ENCODE measurements at regions not wholly inside any gene's neighbourhood (a gene's known extent, or its start where the extent isn't known, plus 50 kb on each side); places are given as distances from the start of the nearest gene placed in this dataset.
"Not testable (repeated sequence)": the region's sequence is repeated elsewhere in the genome, so short reads cannot be mapped to it uniquely, and the experiment has no call there.

- Histone ChIP-seq H3K9me3 (replicated peaks) (no peaks in the 10 kb centered on the region), H3K27me3 (replicated peaks) (no peaks in the 10 kb centered on the region), H3K4me1 (replicated peaks) (no peaks in the 10 kb centered on the region), H3K27ac (no peak overlapping the region), H3K36me3 (no peaks in the 10 kb centered on the region), H3K4me3 (no peak overlapping the region)
- DNase-seq (ENCODE audit: low read depth in 1 of 2, low spot score in 2 of 2) = no peak
These were observed 1099.3 kb upstream of the CELF4 start for GRCh38 chr18:38664929-38665328.

GRCh38 chr18:38663682-38664081, 1098.1 kb upstream of the CELF4 start:
- no peak for DNase-seq (ENCODE audit: low read depth in 1 of 2, low spot score in 2 of 2)
- H3K27ac ChIP-seq = no peak overlapping the region
- no peaks in the 10 kb centered on the region for H3K9me3 ChIP-seq (replicated peaks)
- H3K4me1 ChIP-seq (replicated peaks) = no peaks in the 10 kb centered on the region
- no peaks in the 10 kb centered on the region for H3K36me3 ChIP-seq
- no peak overlapping the region for H3K4me3 ChIP-seq
- H3K27me3 ChIP-seq (replicated peaks) = no peaks in the 10 kb centered on the region

GRCh38 chr18:38663270-38663669, 1097.7 kb upstream of the CELF4 start:
- Histone ChIP-seq H3K36me3 (no peaks in the 10 kb centered on the region), H3K9me3 (replicated peaks) (no peaks in the 10 kb centered on the region), H3K27ac (no peak overlapping the region), H3K4me1 (replicated peaks) (no peaks in the 10 kb centered on the region), H3K4me3 (no peak overlapping the region), H3K27me3 (replicated peaks) (no peaks in the 10 kb centered on the region)
- DNase-seq (ENCODE audit: low read depth in 1 of 2, low spot score in 2 of 2) = no peak

- H3K27ac ChIP-seq = no peak overlapping the region
- H3K27me3 ChIP-seq (replicated peaks) = no peaks in the 10 kb centered on the region
- no peak for DNase-seq (ENCODE audit: low read depth in 1 of 2, low spot score in 2 of 2)
- peaks cover 10% of the 10 kb centered on the region; the same call in 1 of the 2 replicates for H3K9me3 ChIP-seq (replicated peaks)
- H3K4me1 ChIP-seq (replicated peaks) = no peaks in the 10 kb centered on the region
- H3K36me3 ChIP-seq = no peaks in the 10 kb centered on the region
- no peak overlapping the region for H3K4me3 ChIP-seq
These were observed 1089.3 kb upstream of the CELF4 start for GRCh38 chr18:38654946-38655345.

GRCh38 chr18:38651736-38652135, 1086.1 kb upstream of the CELF4 start:
- no peak overlapping the region for H3K4me3 ChIP-seq
- H3K4me1 ChIP-seq (replicated peaks) = no peaks in the 10 kb centered on the region
- H3K9me3 ChIP-seq (replicated peaks) = peaks cover 10% of the 10 kb centered on the region; the same call in 1 of the 2 replicates
- no peaks in the 10 kb centered on the region for H3K36me3 ChIP-seq
- no peak overlapping the region for H3K27ac ChIP-seq
- DNase-seq (ENCODE audit: low read depth in 1 of 2, low spot score in 2 of 2) = no peak
- H3K27me3 ChIP-seq (replicated peaks) = no peaks in the 10 kb centered on the region

GRCh38 chr18:38648179-38648578, 1082.6 kb upstream of the CELF4 start:
- Histone ChIP-seq H3K36me3 (no peaks in the 10 kb centered on the region), H3K27ac (no peak overlapping the region), H3K4me1 (replicated peaks) (no peaks in the 10 kb centered on the region), H3K27me3 (replicated peaks) (no peaks in the 10 kb centered on the region), H3K9me3 (replicated peaks) (peaks cover 8% of the 10 kb centered on the region; the same call in 1 of the 2 replicates), H3K4me3 (no peak overlapping the region)
- DNase-seq (ENCODE audit: low read depth in 1 of 2, low spot score in 2 of 2) = no peak

- H3K27ac ChIP-seq = no peak overlapping the region
- H3K9me3 ChIP-seq (replicated peaks) = peaks cover 10% of the 10 kb centered on the region; the same call in 1 of the 2 replicates
- H3K4me3 ChIP-seq = no peak overlapping the region
- no peak for DNase-seq (ENCODE audit: low read depth in 1 of 2, low spot score in 2 of 2)
- H3K4me1 ChIP-seq (replicated peaks) = no peaks in the 10 kb centered on the region
- H3K36me3 ChIP-seq = no peaks in the 10 kb centered on the region
- no peaks in the 10 kb centered on the region for H3K27me3 ChIP-seq (replicated peaks)
These were observed 1080.7 kb upstream of the CELF4 start for GRCh38 chr18:38646296-38646695.

- no peak overlapping the region for H3K27ac ChIP-seq
- no peak overlapping the region for H3K4me3 ChIP-seq
- no peaks in the 10 kb centered on the region for H3K27me3 ChIP-seq (replicated peaks)
- H3K36me3 ChIP-seq = no peaks in the 10 kb centered on the region
- peaks cover 5% of the 10 kb centered on the region; the same call in 1 of the 2 replicates for H3K9me3 ChIP-seq (replicated peaks)
- no peak for DNase-seq (ENCODE audit: low read depth in 1 of 2, low spot score in 2 of 2)
- no peaks in the 10 kb centered on the region for H3K4me1 ChIP-seq (replicated peaks)
These were observed 1079.5 kb upstream of the CELF4 start for GRCh38 chr18:38644875-38645641.

- Histone ChIP-seq H3K27me3 (replicated peaks) (no peaks in the 10 kb centered on the region), H3K4me1 (replicated peaks) (no peaks in the 10 kb centered on the region), H3K9me3 (replicated peaks) (peaks cover 4% of the 10 kb centered on the region; the same call in 1 of the 2 replicates), H3K36me3 (no peaks in the 10 kb centered on the region), H3K27ac (no peak overlapping the region), H3K4me3 (no peak overlapping the region)
- no peak for DNase-seq (ENCODE audit: low read depth in 1 of 2, low spot score in 2 of 2)
These were observed 1077.1 kb upstream of the CELF4 start for GRCh38 chr18:38642711-38643110.

- DNase-seq (ENCODE audit: low read depth in 1 of 2, low spot score in 2 of 2); H3K4me1 ChIP-seq (replicated peaks); H3K4me3 ChIP-seq; H3K36me3 ChIP-seq; H3K27ac ChIP-seq; H3K27me3 ChIP-seq (replicated peaks); H3K9me3 ChIP-seq (replicated peaks): not testable (repeated sequence)
These were observed 1074.1 kb upstream of the CELF4 start for GRCh38 chr18:38639700-38640099.

- no peaks in the 10 kb centered on the region for H3K4me1 ChIP-seq (replicated peaks)
- H3K36me3 ChIP-seq = no peaks in the 10 kb centered on the region
- no peak overlapping the region for H3K27ac ChIP-seq
- H3K9me3 ChIP-seq (replicated peaks) = no peaks in the 10 kb centered on the region; the same call in 1 of the 2 replicates
- no peak for DNase-seq (ENCODE audit: low read depth in 1 of 2, low spot score in 2 of 2)
- no peak overlapping the region for H3K4me3 ChIP-seq
- H3K27me3 ChIP-seq (replicated peaks) = no peaks in the 10 kb centered on the region
These were observed 1070.3 kb upstream of the CELF4 start for GRCh38 chr18:38635709-38636430.

GRCh38 chr18:38634117-38634516, 1068.5 kb upstream of the CELF4 start:
- Histone ChIP-seq H3K36me3 (no peaks in the 10 kb centered on the region), H3K27ac (no peak overlapping the region), H3K4me1 (replicated peaks) (no peaks in the 10 kb centered on the region), H3K9me3 (replicated peaks) (no peaks in the 10 kb centered on the region; the same call in 1 of the 2 replicates), H3K4me3 (no peak overlapping the region), H3K27me3 (replicated peaks) (no peaks in the 10 kb centered on the region)
- DNase-seq (ENCODE audit: low read depth in 1 of 2, low spot score in 2 of 2) = no peak

GRCh38 chr18:38633333-38633732, 1067.7 kb upstream of the CELF4 start:
- H3K9me3 ChIP-seq (replicated peaks) = no peaks in the 10 kb centered on the region
- no peaks in the 10 kb centered on the region for H3K27me3 ChIP-seq (replicated peaks)
- no peak overlapping the region for H3K27ac ChIP-seq
- H3K4me3 ChIP-seq = no peak overlapping the region
- no peak for DNase-seq (ENCODE audit: low read depth in 1 of 2, low spot score in 2 of 2)
- H3K36me3 ChIP-seq = no peaks in the 10 kb centered on the region
- H3K4me1 ChIP-seq (replicated peaks) = no peaks in the 10 kb centered on the region

GRCh38 chr18:38619129-38619528, 1053.5 kb upstream of the CELF4 start:
- no peak for DNase-seq (ENCODE audit: low read depth in 1 of 2, low spot score in 2 of 2)
- H3K27ac ChIP-seq = no peak overlapping the region
- no peaks in the 10 kb centered on the region; the same call in 1 of the 2 replicates for H3K9me3 ChIP-seq (replicated peaks)
- no peaks in the 10 kb centered on the region for H3K27me3 ChIP-seq (replicated peaks)
- no peaks in the 10 kb centered on the region for H3K36me3 ChIP-seq
- no peak overlapping the region for H3K4me3 ChIP-seq
- H3K4me1 ChIP-seq (replicated peaks) = no peaks in the 10 kb centered on the region
